ENCODE measurements at regions not wholly inside any gene's neighbourhood (a gene's known extent, or its start where the extent isn't known, plus 50 kb on each side); places are given as distances from the start of the nearest gene placed in this dataset.

DNA sequence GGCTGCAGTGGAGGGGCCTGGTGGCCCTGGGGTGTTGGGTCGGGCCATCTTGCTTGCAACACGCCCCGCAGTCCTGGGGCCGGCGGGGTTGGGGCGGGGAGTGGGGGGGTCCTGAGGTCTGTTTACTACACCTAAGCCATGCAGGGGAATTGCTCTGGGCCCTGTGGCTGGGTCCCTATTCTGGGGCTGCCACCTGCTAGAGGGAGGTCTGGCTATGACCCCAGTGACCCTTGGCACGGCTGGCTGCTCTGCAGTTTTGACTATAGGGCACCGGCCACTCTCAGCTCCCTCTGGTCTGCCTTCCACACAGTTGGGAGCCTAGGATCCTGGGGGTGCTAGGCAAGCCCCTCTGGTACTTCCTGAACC is 170.6 kb upstream of the GLI2 start:
- no peaks in the 10 kb centered on the region for H3K9me2 ChIP-seq (replicated peaks; ENCODE audit: control insufficient read depth, low read length)
- no peak overlapping the region for H3K4me2 ChIP-seq (ENCODE audit: low read length)

DNA sequence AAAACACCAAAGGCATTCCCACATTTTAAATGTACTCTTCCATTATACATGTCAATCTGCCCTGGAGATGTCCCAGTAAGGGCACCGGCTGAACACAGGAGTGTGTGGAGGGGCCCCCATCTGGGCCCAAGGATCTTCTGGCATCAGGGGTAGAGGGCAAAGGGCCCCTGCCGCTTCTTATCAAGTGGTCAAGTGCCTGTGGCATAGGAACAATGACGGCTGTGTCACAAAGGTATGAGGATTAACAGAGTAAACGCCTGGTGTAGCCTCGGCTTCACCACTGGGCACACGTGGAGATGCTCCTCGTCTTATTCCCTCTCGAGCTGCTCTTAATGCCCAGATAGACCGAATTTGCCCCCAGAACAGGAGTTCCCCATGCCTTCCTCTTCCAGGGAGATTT is 169.7 kb upstream of the GLI2 start:
- H3K79me2 ChIP-seq (ENCODE audit: control insufficient read depth, low read length) = no peaks in the 10 kb centered on the region
- no peak overlapping the region for H3K4me2 ChIP-seq (ENCODE audit: low read length)
- no peaks in the 10 kb centered on the region for H3K36me3 ChIP-seq (ENCODE audit: control insufficient read depth, low read length)
- TF ChIP-seq EZH2phosphoT487 (IDR thresholded peaks at IDR 0.05; ENCODE audit: borderline replicate concordance, low read length) = no peak
- TF ChIP-seq, protein P1, sequence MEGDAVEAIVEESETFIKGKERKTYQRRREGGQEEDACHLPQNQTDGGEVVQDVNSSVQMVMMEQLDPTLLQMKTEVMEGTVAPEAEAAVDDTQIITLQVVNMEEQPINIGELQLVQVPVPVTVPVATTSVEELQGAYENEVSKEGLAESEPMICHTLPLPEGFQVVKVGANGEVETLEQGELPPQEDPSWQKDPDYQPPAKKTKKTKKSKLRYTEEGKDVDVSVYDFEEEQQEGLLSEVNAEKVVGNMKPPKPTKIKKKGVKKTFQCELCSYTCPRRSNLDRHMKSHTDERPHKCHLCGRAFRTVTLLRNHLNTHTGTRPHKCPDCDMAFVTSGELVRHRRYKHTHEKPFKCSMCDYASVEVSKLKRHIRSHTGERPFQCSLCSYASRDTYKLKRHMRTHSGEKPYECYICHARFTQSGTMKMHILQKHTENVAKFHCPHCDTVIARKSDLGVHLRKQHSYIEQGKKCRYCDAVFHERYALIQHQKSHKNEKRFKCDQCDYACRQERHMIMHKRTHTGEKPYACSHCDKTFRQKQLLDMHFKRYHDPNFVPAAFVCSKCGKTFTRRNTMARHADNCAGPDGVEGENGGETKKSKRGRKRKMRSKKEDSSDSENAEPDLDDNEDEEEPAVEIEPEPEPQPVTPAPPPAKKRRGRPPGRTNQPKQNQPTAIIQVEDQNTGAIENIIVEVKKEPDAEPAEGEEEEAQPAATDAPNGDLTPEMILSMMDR (IDR thresholded peaks at IDR 0.05; ENCODE audit: low read depth, low read length, poor library complexity, severe bottlenecking) = no peak
- no peaks in the 10 kb centered on the region for H3K9me3 ChIP-seq (ENCODE audit: control insufficient read depth, insufficient read depth, low read length)
- H3K27me3 ChIP-seq (ENCODE audit: control insufficient read depth, low read length) = no peaks in the 10 kb centered on the region
- no peak overlapping the region for H3K27ac ChIP-seq (ENCODE audit: low read depth, low read length)
- no peak overlapping the region for H3K4me3 ChIP-seq (ENCODE audit: low read length)
- H3F3A ChIP-seq (ENCODE audit: control insufficient read depth, insufficient read depth) = no peaks in the 10 kb centered on the region
- H3K9me2 ChIP-seq (replicated peaks; ENCODE audit: control insufficient read depth, low read length) = no peaks in the 10 kb centered on the region
- H3K4me1 ChIP-seq (ENCODE audit: control insufficient read depth, low read length) = no peaks in the 10 kb centered on the region
- H4K20me1 ChIP-seq (ENCODE audit: control insufficient read depth, insufficient read depth, low read depth, low read length) = no peaks in the 10 kb centered on the region

More for the DNA sequence above, 170.6 kb upstream of the GLI2 start:
- Histone ChIP-seq H3K9me3 (ENCODE audit: control insufficient read depth, insufficient read depth, low read length) (no peaks in the 10 kb centered on the region), H3F3A (ENCODE audit: control insufficient read depth, insufficient read depth) (no peaks in the 10 kb centered on the region), H3K27ac (ENCODE audit: low read depth, low read length) (no peak overlapping the region), H3K36me3 (ENCODE audit: control insufficient read depth, low read length) (no peaks in the 10 kb centered on the region), H3K4me1 (ENCODE audit: control insufficient read depth, low read length) (no peaks in the 10 kb centered on the region), H3K79me2 (ENCODE audit: control insufficient read depth, low read length) (no peaks in the 10 kb centered on the region), H3K27me3 (ENCODE audit: control insufficient read depth, low read length) (no peaks in the 10 kb centered on the region), H4K20me1 (ENCODE audit: control insufficient read depth, insufficient read depth, low read depth, low read length) (no peaks in the 10 kb centered on the region), H3K4me3 (ENCODE audit: low read length) (no peak overlapping the region)
- no peak for TF ChIP-seq EZH2phosphoT487 (IDR thresholded peaks at IDR 0.05; ENCODE audit: borderline replicate concordance, low read length)
- TF ChIP-seq, protein P1 (IDR thresholded peaks at IDR 0.05; ENCODE audit: low read depth, low read length, poor library complexity, severe bottlenecking) = no peak

DNA sequence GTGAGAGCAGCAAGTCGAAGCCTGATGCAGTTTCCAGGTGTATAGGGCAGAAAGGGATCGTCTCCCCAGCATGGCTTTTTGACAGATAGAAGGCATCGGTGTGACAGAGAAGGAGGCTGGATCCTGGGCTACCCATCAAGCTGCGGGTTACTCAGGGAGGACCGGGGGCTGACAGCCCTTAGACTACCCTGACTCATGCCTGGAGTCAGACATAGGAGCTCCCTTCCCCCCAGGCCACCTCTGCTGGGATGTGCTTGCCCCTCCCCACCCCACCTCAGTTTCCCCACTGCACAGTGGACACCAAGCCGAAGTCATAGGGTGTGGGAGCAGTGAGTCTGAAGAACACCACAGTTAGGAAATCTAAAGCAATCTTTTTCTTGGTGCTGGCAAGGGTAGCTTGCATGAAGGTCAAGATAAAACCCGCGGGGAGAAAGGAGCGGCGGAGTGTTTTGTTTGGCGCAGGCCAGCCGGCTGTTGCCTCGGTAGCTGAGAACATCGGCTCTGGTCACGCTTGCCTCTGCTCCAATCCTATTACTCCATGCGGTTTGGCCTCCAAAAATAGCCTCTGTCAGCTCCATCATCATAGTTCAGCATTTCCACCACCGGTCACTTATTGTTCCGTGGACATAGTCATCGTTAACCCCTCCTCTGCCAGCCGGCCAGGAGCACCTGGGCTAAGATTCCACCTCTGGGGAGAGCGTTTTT is 169.2 kb upstream of the GLI2 start:
- TF ChIP-seq, protein P1 (IDR thresholded peaks at IDR 0.05; ENCODE audit: low read depth, low read length, poor library complexity, severe bottlenecking) = no peak
- no peak for TF ChIP-seq EZH2phosphoT487 (IDR thresholded peaks at IDR 0.05; ENCODE audit: borderline replicate concordance, low read length)
- no peaks in the 10 kb centered on the region for H3K27me3 ChIP-seq (ENCODE audit: control insufficient read depth, low read length)
- H3K4me2 ChIP-seq (ENCODE audit: low read length) = no peak overlapping the region
- H3K9me2 ChIP-seq (replicated peaks; ENCODE audit: control insufficient read depth, low read length) = no peaks in the 10 kb centered on the region
- no peaks in the 10 kb centered on the region for H3K36me3 ChIP-seq (ENCODE audit: control insufficient read depth, low read length)
- no peak overlapping the region for H3K27ac ChIP-seq (ENCODE audit: low read depth, low read length)
- no peaks in the 10 kb centered on the region for H4K20me1 ChIP-seq (ENCODE audit: control insufficient read depth, insufficient read depth, low read depth, low read length)
- no peak overlapping the region for H3K4me3 ChIP-seq (ENCODE audit: low read length)
- no peaks in the 10 kb centered on the region for H3K79me2 ChIP-seq (ENCODE audit: control insufficient read depth, low read length)
- H3K4me1 ChIP-seq (ENCODE audit: control insufficient read depth, low read length) = no peaks in the 10 kb centered on the region
- H3F3A ChIP-seq (ENCODE audit: control insufficient read depth, insufficient read depth) = no peaks in the 10 kb centered on the region
- no peaks in the 10 kb centered on the region for H3K9me3 ChIP-seq (ENCODE audit: control insufficient read depth, insufficient read depth, low read length)
